ENCODE measurements at regions not wholly inside any gene's neighbourhood (a gene's known extent, or its start where the extent isn't known, plus 50 kb on each side); places are given as distances from the start of the nearest gene placed in this dataset.

GRCh38 chr2:49830846-49831245 is 676.5 kb upstream of the FSHR start:
- TF ChIP-seq EP300 (IDR thresholded peaks at IDR 0.05; ENCODE audit: borderline replicate concordance) (no peak), RAD21 (IDR thresholded peaks at IDR 0.05; ENCODE audit: low read depth) (no peak), TEAD4 (IDR thresholded peaks at IDR 0.05) (no peak), MAX (IDR thresholded peaks at IDR 0.05) (no peak)
